IMR-90 (cell line): ENCODE measurements at regions not wholly inside any gene's neighbourhood (a gene's known extent, or its start where the extent isn't known, plus 50 kb on each side); places are given as distances from the start of the nearest gene placed in this dataset.

Experiments
- ATAC-seq: fragments of 200-7000 bp; cut with Tn5 transposase; 2 replicates; pipeline ENCODE4 v1.9.1; 2020; ENCODE audit warnings: low read depth, mild to moderate bottlenecking, moderate library complexity
- BruUV-seq: library from RNA; stranded (reverse); fragments of 400-500 nt; replicated peaks from 2 replicates; lab custom pipeline; 2021; lab: Mats Ljungman, UMichigan
- CTCF ChIA-PET: fragments of 300-600 bp; formaldehyde crosslinking; extraction: SDS; loops from one replicate; lab custom pipeline; 2021; ENCODE audit warnings: antibody characterized with exemption; lab: Yijun Ruan, JAX
- POLR2A ChIA-PET: fragments of 300-600 bp; sonication (Branson Sonifier 250); formaldehyde crosslinking; loops from one replicate; lab custom pipeline; 2022; ENCODE audit warnings: antibody characterized with exemption; ENCODE audit not compliant: unreplicated experiment; lab: Charles Lee
- DNase-seq: peaks from one replicate; pipeline ENCODE4 v3.0.0; 2013
- H2AFZ ChIP-seq: replicated peaks from 2 replicates; pipeline ENCODE3; 2013; ENCODE audit warnings: low read length, mild to moderate bottlenecking; ENCODE audit not compliant: poor library complexity
- H2AK5ac ChIP-seq: 2 replicates; pipeline ENCODE4 v1.6.1; 2013; ENCODE audit warnings: low read depth, low read length, inconsistent platforms
- H2AK9ac ChIP-seq: replicated peaks from 2 replicates; pipeline ENCODE3; 2013; ENCODE audit warnings: mild to moderate bottlenecking, low read depth, low read length, moderate library complexity; ENCODE audit not compliant: poor library complexity
- H2BK120ac ChIP-seq: 2 replicates; pipeline ENCODE4 v1.6.1; 2013; ENCODE audit warnings: low read depth, low read length, inconsistent platforms
- H2BK15ac ChIP-seq: 3 replicates; pipeline ENCODE4 v1.6.1; 2013; ENCODE audit warnings: low read depth, low read length, inconsistent platforms
- H2BK20ac ChIP-seq: 2 replicates; pipeline ENCODE4 v1.6.1; 2013; ENCODE audit warnings: low read depth, mild to moderate bottlenecking, inconsistent platforms, low read length, moderate library complexity
- H2BK5ac ChIP-seq: 2 replicates; pipeline ENCODE4 v1.6.1; 2013; ENCODE audit warnings: mild to moderate bottlenecking, low read depth, low read length, inconsistent platforms; ENCODE audit not compliant: poor library complexity, severe bottlenecking
- H3K14ac ChIP-seq: replicated peaks from 2 replicates; pipeline ENCODE4 v1.6.1; 2013; ENCODE audit warnings: low read depth, low read length, inconsistent platforms
- H3K18ac ChIP-seq: 2 replicates; pipeline ENCODE4 v1.6.1; 2013; ENCODE audit warnings: low read depth, low read length, control low read depth
- H3K23ac ChIP-seq: 2 replicates; pipeline ENCODE4 v1.6.1; 2013; ENCODE audit warnings: low read depth, low read length, inconsistent platforms
- H3K27ac ChIP-seq: 2 replicates; pipeline ENCODE4 v1.5.1; 2013; ENCODE audit warnings: mild to moderate bottlenecking, control low read depth, low read length; ENCODE audit not compliant: insufficient read depth
- H3K27me3 ChIP-seq: 2 replicates; pipeline ENCODE4 v1.6.1; 2013; ENCODE audit warnings: low read length; ENCODE audit not compliant: control insufficient read depth, insufficient read depth
- H3K36me3 ChIP-seq: 2 replicates; pipeline ENCODE4 v1.6.1; 2013; ENCODE audit warnings: low read length, mixed read lengths; ENCODE audit not compliant: control insufficient read depth, insufficient read depth
- H3K4ac ChIP-seq: 2 replicates; pipeline ENCODE4 v1.6.1; 2013; ENCODE audit warnings: low read depth, low read length, inconsistent platforms
- H3K4me1 ChIP-seq: 2 replicates; pipeline ENCODE4 v1.6.1; 2013; ENCODE audit warnings: low read length, mixed read lengths; ENCODE audit not compliant: control insufficient read depth, insufficient read depth
- H3K4me2 ChIP-seq: 2 replicates; pipeline ENCODE4 v1.6.1; 2013; ENCODE audit warnings: low read depth, mild to moderate bottlenecking, control low read depth, low read length, moderate library complexity
- H3K4me3 ChIP-seq: 2 replicates; pipeline ENCODE4 v1.5.1; 2013; ENCODE audit warnings: low read depth, mild to moderate bottlenecking, control low read depth, low read length, moderate library complexity; ENCODE audit not compliant: insufficient read depth
- H3K56ac ChIP-seq: 2 replicates; pipeline ENCODE4 v1.6.1; 2013; ENCODE audit warnings: low read length, inconsistent platforms; ENCODE audit not compliant: insufficient read depth; ENCODE audit errors: extremely low read depth
- H3K79me1 ChIP-seq, 2 experiments: 2 replicates each; pipeline ENCODE4 v1.6.1; 2013; ENCODE audit warnings: low read length in 2 of 2, inconsistent platforms in 1 of 2, low read depth in 1 of 2
- H3K9ac ChIP-seq: 2 replicates; pipeline ENCODE4 v1.6.1; 2013; ENCODE audit warnings: low read depth, low read length, control low read depth
- H3K9me1 ChIP-seq: 2 replicates; pipeline ENCODE4 v1.6.1; 2013; ENCODE audit warnings: low read length, inconsistent platforms; ENCODE audit not compliant: insufficient read depth
- H3K9me3 ChIP-seq: 2 replicates; pipeline ENCODE4 v1.6.1; 2013; ENCODE audit warnings: low read length; ENCODE audit not compliant: control insufficient read depth, insufficient read depth
- H4K20me1 ChIP-seq: 2 replicates; pipeline ENCODE4 v1.6.1; 2013; ENCODE audit warnings: low read length, inconsistent platforms; ENCODE audit not compliant: insufficient read depth
- H4K5ac ChIP-seq: 2 replicates; pipeline ENCODE4 v1.6.1; 2013; ENCODE audit warnings: mild to moderate bottlenecking, low read depth, low read length, control low read depth
- H4K8ac ChIP-seq, 2 experiments: 2 replicates each; pipeline ENCODE4 v1.6.1; 2013; ENCODE audit warnings: low read depth in 2 of 2, low read length in 2 of 2, control low read depth in 1 of 2, inconsistent platforms in 1 of 2
- H4K91ac ChIP-seq: 2 replicates; pipeline ENCODE4 v1.6.1; 2013; ENCODE audit warnings: low read depth, low read length, inconsistent platforms; ENCODE audit not compliant: insufficient read depth
- NFE2L2 ChIP-seq: fragments of 150-350 bp; IDR thresholded peaks from 2 replicates; pipeline ENCODE4 v1.6.1; 2016; ENCODE audit warnings: low read depth, mild to moderate bottlenecking, low read length
- USF2 ChIP-seq: fragments of 150-350 bp; IDR thresholded peaks from 2 replicates; pipeline ENCODE4 v1.6.1; 2017; ENCODE audit warnings: mild to moderate bottlenecking, antibody characterized with exemption, low read length, low read depth
- WGBS, 2 experiments: methylation state at CpG; one replicate each; pipeline versions ENCODE4 v1.1.5 to v1.1.7; 2013; ENCODE audit warnings: missing lambda C conversion rate in 2 of 2; ENCODE audit not compliant: insufficient read length in 1 of 2; ENCODE audit errors: extremely low coverage in 2 of 2; 5-methylcytosine and 5-hydroxymethylcytosine counted together
- dilution Hi-C: fragments of 300-500 bp; cut with HindIII; formaldehyde crosslinking; loops from one replicate; pipeline ENCODE4 v1.14.3; 2018; ENCODE audit warnings: low sequenced_read_pairs; ENCODE audit not compliant: unreplicated experiment
- in situ Hi-C: fragments of 300-500 bp; cut with MboI; formaldehyde crosslinking; loops from 3 replicates; pipeline ENCODE4 v1.14.3; 2019; ENCODE audit warnings: low sequenced_read_pairs, inconsistent platforms, mixed read lengths
- intact Hi-C: fragments of 100-400 bp; cut with micrococcal nuclease; formaldehyde crosslinking; loops from 2 replicates; pipeline ENCODE4 v1.10.0; 2022

DNA sequence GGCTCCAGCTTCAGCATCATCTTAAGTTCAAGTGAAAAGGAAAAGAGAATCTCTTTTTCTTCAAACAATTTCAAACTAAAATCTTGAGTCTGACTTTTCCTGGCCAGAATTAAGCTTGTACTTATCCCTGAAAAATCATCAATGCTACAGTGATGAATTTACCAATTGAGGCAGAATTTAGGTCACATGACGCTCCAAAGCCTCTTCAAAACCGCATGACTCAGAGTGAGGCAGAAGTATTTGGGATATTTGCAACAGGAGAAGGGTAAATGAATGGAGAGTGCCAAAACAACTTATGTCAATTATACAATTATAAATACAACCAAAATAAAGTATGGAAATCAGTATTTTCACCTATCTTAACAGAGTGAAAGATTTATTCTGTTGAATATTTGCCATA lies 515.5 kb downstream of the COL12A1 start:
- Histone ChIP-seq H3K79me1 (no peaks in the 10 kb centered on the region), H3K14ac (no peak overlapping the region), H3K27me3 (no peaks in the 10 kb centered on the region), H2AFZ (no peak overlapping the region), H4K5ac (no peak overlapping the region), H2AK5ac (no peak overlapping the region), H2BK15ac (no peak overlapping the region), H2BK5ac (no peak overlapping the region), H3K23ac (no peak overlapping the region), H3K36me3 (no peaks in the 10 kb centered on the region), H3K4me3 (no peak overlapping the region), H3K4me2 (no peak overlapping the region), H2AK9ac (no peak overlapping the region), H3K9me3 (no peaks in the 10 kb centered on the region), H4K91ac (no peak overlapping the region), H2BK20ac (no peak overlapping the region), H4K20me1 (no peaks in the 10 kb centered on the region), H3K4ac (no peak overlapping the region), H3K18ac (no peak overlapping the region), H2BK120ac (no peak overlapping the region), H3K9me1 (no peaks in the 10 kb centered on the region), H3K4me1 (no peaks in the 10 kb centered on the region), H3K56ac (no peak overlapping the region), H4K8ac (no peak overlapping the region), H3K9ac (no peak overlapping the region), H3K27ac (no peak overlapping the region)
- in situ Hi-C loops: no loop called here
- ChIA-PET CTCF (no interaction called here), POLR2A (no interaction called here)
- DNase-seq: peak; percentile 36
- WGBS, 2 experiments: no CpG with 5 or more reads among the region's 2 CpGs
- dilution Hi-C loops: no loop called here
- intact Hi-C loops: no loop called here
- ATAC-seq: no peak
- TF ChIP-seq USF2 (peak; percentile 76), NFE2L2 (no peak)
- no TSS peak for BruUV-seq
